Karpas-422 (cell line): ENCODE measurements at regions not wholly inside any gene's neighbourhood (a gene's known extent, or its start where the extent isn't known, plus 50 kb on each side); places are given as distances from the start of the nearest gene placed in this dataset.

Experiments
- DNase-seq: peaks from one replicate; pipeline ENCODE4 v3.0.0-alpha.2; 2015
- H2AFZ ChIP-seq: fragments of 200-600 bp; sonication (generic); 2 replicates; pipeline ENCODE4 v1.6.1; 2014; ENCODE audit warnings: antibody characterized with exemption, low read length, mixed read lengths
- H3K27ac ChIP-seq: fragments of 200-600 bp; sonication (generic); 2 replicates; pipeline ENCODE4 v1.5.1; 2014; ENCODE audit warnings: mild to moderate bottlenecking, low read length, moderate library complexity
- H3K27me3 ChIP-seq: fragments of 200-600 bp; sonication (generic); 2 replicates; pipeline ENCODE4 v1.6.1; 2014; ENCODE audit warnings: low read length, mixed read lengths
- H3K36me3 ChIP-seq: fragments of 200-600 bp; sonication (generic); 2 replicates; pipeline ENCODE4 v1.6.1; 2014; ENCODE audit warnings: low read length, mixed read lengths; ENCODE audit not compliant: insufficient read depth
- H3K4me1 ChIP-seq: fragments of 200-600 bp; sonication (generic); 2 replicates; pipeline ENCODE4 v1.6.1; 2014; ENCODE audit warnings: mild to moderate bottlenecking, low read length, mixed read lengths
- H3K4me2 ChIP-seq: fragments of 200-600 bp; sonication (generic); 2 replicates; pipeline ENCODE4 v1.6.1; 2014; ENCODE audit warnings: low read length, low read depth, mild to moderate bottlenecking; ENCODE audit not compliant: poor library complexity, severe bottlenecking
- H3K4me3 ChIP-seq: fragments of 200-600 bp; sonication (generic); 2 replicates; pipeline ENCODE4 v1.5.1; 2014; ENCODE audit warnings: mild to moderate bottlenecking, antibody characterized with exemption, low read length, mixed read lengths
- H3K79me2 ChIP-seq: fragments of 200-600 bp; sonication (generic); 2 replicates; pipeline ENCODE4 v1.6.1; 2014; ENCODE audit warnings: mild to moderate bottlenecking, low read length, mixed read lengths
- H3K9ac ChIP-seq: fragments of 200-600 bp; sonication (generic); 2 replicates; pipeline ENCODE4 v1.6.0; 2014; ENCODE audit warnings: low read length
- H3K9me2 ChIP-seq: fragments of 200-600 bp; sonication (generic), shearing (Covaris generic); replicated peaks from 2 replicates; pipeline ENCODE4 v1.6.0; 2014; ENCODE audit warnings: mild to moderate bottlenecking, low read length, moderate library complexity; ENCODE audit not compliant: insufficient read depth
- H3K9me3 ChIP-seq: fragments of 300-700, 200-600 bp; sonication (generic); 2 replicates; pipeline ENCODE4 v1.6.1; 2014; ENCODE audit warnings: low read length, mixed read lengths
- H4K20me1 ChIP-seq: fragments of 200-600 bp; sonication (generic); 2 replicates; pipeline ENCODE4 v1.6.1; 2014; ENCODE audit warnings: mild to moderate bottlenecking, antibody characterized with exemption, low read length, low read depth; ENCODE audit not compliant: insufficient read depth

DNA sequence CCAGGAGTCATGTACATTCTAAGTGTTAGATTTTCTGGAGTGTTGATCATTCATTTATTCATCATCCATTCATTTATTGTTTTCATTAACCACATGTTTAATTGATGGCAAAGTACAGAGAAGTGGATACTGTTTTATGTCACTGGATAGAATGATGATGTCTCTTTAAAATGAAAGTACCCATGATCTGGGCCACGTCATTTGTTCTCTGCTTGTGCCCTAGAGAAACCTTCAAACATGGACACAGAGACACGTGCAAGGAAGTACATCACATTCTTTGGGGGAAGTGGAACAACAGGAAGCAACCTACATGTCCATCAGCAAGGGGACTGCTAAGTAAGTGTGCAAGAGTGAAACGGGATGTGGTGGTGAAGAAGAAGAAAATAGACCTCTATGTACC, 75.8 kb upstream of the TSHZ2 start:
- no peak overlapping the region for H2AFZ ChIP-seq
- no peaks in the 10 kb centered on the region for H3K9me2 ChIP-seq
- H3K4me2 ChIP-seq, result no peak overlapping the region
- no peak overlapping the region for H3K9ac ChIP-seq
- no peaks in the 10 kb centered on the region for H3K79me2 ChIP-seq
- H3K9me3 ChIP-seq, result peaks cover 31% of the 10 kb centered on the region
- no peaks in the 10 kb centered on the region for H4K20me1 ChIP-seq
- no peak overlapping the region for H3K4me3 ChIP-seq
- H3K27me3 ChIP-seq, result no peaks in the 10 kb centered on the region
- no peaks in the 10 kb centered on the region for H3K4me1 ChIP-seq
- no peak for DNase-seq
- H3K36me3 ChIP-seq, result no peaks in the 10 kb centered on the region
- no peak overlapping the region for H3K27ac ChIP-seq

DNA sequence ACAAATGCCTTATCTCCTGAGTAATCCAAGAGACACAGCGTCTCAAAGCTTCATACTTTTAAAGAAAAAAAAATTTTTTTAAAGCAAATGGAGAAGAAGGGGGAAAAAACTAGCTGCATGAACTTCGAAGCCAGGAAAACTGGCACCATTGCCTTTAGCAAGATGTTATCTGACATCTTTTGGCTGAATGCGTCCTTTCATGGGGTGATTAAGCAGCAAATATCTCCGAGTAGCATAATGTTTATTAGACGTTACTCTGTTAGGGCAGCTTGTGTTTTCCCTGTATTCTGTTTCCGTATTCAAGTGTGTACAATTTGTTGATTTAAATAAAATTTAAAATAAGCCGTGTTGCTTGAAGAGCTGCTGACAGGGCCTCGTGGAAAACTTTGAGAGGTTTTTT, 76.5 kb upstream of the TSHZ2 start:
- H3K79me2 ChIP-seq, result no peaks in the 10 kb centered on the region

DNA sequence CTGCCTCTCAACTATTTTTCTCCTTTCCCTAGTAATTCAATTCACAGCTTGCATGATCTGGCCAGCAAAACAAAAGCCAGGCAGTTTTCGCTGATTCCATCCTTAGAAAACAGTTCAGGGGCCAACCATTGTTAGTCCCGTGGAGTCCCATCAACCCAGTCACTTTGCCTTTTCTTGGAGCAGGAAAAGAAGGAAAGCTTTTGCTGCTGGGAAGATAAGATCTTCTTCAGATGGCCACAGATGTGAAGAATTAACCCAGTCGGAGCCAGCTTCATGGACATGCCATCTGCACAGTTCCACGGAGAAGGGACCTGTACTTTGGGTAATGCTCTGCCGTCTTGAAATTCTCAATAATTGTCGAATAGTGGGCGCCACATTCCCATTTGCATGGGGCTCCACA, 76.9 kb upstream of the TSHZ2 start:
- Histone ChIP-seq H3K4me3 (no peak overlapping the region), H3K36me3 (no peaks in the 10 kb centered on the region), H3K79me2 (no peaks in the 10 kb centered on the region), H3K4me1 (no peaks in the 10 kb centered on the region), H3K27me3 (no peaks in the 10 kb centered on the region), H3K27ac (no peak overlapping the region), H2AFZ (no peak overlapping the region), H3K4me2 (no peak overlapping the region), H3K9ac (no peak overlapping the region), H3K9me3 (peaks cover 29% of the 10 kb centered on the region), H4K20me1 (no peaks in the 10 kb centered on the region), H3K9me2 (no peaks in the 10 kb centered on the region)
- DNase-seq, result no peak

More for the DNA sequence above, 76.5 kb upstream of the TSHZ2 start:
- no peak overlapping the region for H3K9ac ChIP-seq
- DNase-seq, result no peak
- peaks cover 32% of the 10 kb centered on the region for H3K9me3 ChIP-seq
- no peaks in the 10 kb centered on the region for H3K9me2 ChIP-seq
- no peak overlapping the region for H3K27ac ChIP-seq
- no peaks in the 10 kb centered on the region for H4K20me1 ChIP-seq
- no peak overlapping the region for H3K4me2 ChIP-seq
- no peaks in the 10 kb centered on the region for H3K36me3 ChIP-seq
- no peak overlapping the region for H3K4me3 ChIP-seq
- no peaks in the 10 kb centered on the region for H3K27me3 ChIP-seq
- no peaks in the 10 kb centered on the region for H3K4me1 ChIP-seq
- H2AFZ ChIP-seq, result no peak overlapping the region

- Histone ChIP-seq H3K9ac (no peak overlapping the region), H3K4me2 (no peak overlapping the region), H3K79me2 (no peaks in the 10 kb centered on the region), H3K4me1 (no peaks in the 10 kb centered on the region), H3K27me3 (no peaks in the 10 kb centered on the region), H2AFZ (no peak overlapping the region), H4K20me1 (no peaks in the 10 kb centered on the region), H3K4me3 (no peak overlapping the region), H3K27ac (no peak overlapping the region), H3K9me2 (no peaks in the 10 kb centered on the region), H3K9me3 (peaks cover 37% of the 10 kb centered on the region), H3K36me3 (no peaks in the 10 kb centered on the region)
- DNase-seq, result no peak
These were observed 78.7 kb upstream of the TSHZ2 start for GRCh38 chr20:52893498-52893897.

DNA sequence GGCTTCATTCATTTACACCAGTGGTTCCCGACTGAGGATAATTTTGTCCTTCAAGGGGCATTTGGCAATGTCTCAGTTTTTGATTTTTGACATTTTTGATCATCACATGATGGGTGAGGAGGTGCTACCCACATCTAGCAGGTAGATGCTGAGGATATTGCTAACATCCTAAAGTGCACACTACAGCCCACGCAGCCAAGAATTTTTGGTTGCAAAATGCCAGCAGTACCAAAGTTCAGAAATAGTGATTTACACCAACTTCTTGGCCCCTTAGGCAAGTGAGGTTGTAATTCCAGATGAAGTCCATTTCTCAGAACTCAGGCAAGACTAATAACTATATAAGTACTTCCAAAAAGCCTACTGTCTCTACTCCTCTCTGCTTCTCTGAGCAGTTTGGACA, 80.1 kb upstream of the TSHZ2 start:
- DNase-seq, result no peak
- no peaks in the 10 kb centered on the region for H3K79me2 ChIP-seq
- no peak overlapping the region for H2AFZ ChIP-seq
- H3K27me3 ChIP-seq, result no peaks in the 10 kb centered on the region
- H3K9ac ChIP-seq, result no peak overlapping the region
- no peaks in the 10 kb centered on the region for H3K4me1 ChIP-seq
- H3K4me3 ChIP-seq, result no peak overlapping the region
- peaks cover 35% of the 10 kb centered on the region for H3K9me3 ChIP-seq
- no peaks in the 10 kb centered on the region for H3K9me2 ChIP-seq
- no peak overlapping the region for H3K27ac ChIP-seq
- no peaks in the 10 kb centered on the region for H3K36me3 ChIP-seq
- no peaks in the 10 kb centered on the region for H4K20me1 ChIP-seq
- no peak overlapping the region for H3K4me2 ChIP-seq

GRCh38 chr20:52890130-52890529, 82.0 kb upstream of the TSHZ2 start:
- Histone ChIP-seq H3K9me3 (peaks cover 34% of the 10 kb centered on the region), H3K27me3 (no peaks in the 10 kb centered on the region), H3K27ac (no peak overlapping the region), H2AFZ (no peak overlapping the region), H4K20me1 (no peaks in the 10 kb centered on the region), H3K4me3 (no peak overlapping the region), H3K4me1 (no peaks in the 10 kb centered on the region), H3K4me2 (no peak overlapping the region), H3K9me2 (no peaks in the 10 kb centered on the region), H3K36me3 (no peaks in the 10 kb centered on the region), H3K79me2 (no peaks in the 10 kb centered on the region), H3K9ac (no peak overlapping the region)
- DNase-seq, result no peak

- Histone ChIP-seq H3K4me2 (no peak overlapping the region), H3K79me2 (no peaks in the 10 kb centered on the region), H3K9me3 (peaks cover 39% of the 10 kb centered on the region)
These were observed 82.9 kb upstream of the TSHZ2 start for GRCh38 chr20:52889225-52889624.

DNA sequence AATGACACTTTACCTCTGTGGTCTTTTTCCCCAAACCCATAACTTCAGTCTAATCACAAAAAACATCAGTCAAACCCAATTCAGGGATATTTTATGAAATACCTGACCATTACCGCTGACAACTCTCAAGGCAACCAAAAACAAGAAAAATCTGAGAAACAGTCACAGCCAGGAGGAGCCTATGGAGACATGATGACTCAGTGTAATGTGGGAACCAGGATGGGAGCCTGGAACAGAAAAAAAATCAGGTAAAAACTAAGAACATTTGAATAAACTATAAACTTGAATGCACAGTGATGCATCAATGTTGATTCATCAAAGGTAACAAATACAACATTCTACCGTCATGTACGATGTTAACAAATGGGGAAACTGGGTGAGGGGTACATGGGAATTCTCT, 84.1 kb upstream of the TSHZ2 start:
- Histone ChIP-seq H3K9me3 (peaks cover 39% of the 10 kb centered on the region), H3K36me3 (no peaks in the 10 kb centered on the region), H3K27me3 (no peaks in the 10 kb centered on the region), H2AFZ (no peak overlapping the region), H3K4me2 (no peak overlapping the region), H3K79me2 (no peaks in the 10 kb centered on the region), H3K4me1 (no peaks in the 10 kb centered on the region), H3K4me3 (no peak overlapping the region), H4K20me1 (no peaks in the 10 kb centered on the region), H3K27ac (no peak overlapping the region), H3K9ac (no peak overlapping the region), H3K9me2 (no peaks in the 10 kb centered on the region)
- no peak for DNase-seq

More at GRCh38 chr20:52889225-52889624, 82.9 kb upstream of the TSHZ2 start:
- no peak for DNase-seq
- Histone ChIP-seq H2AFZ (no peak overlapping the region), H3K4me1 (no peaks in the 10 kb centered on the region), H3K4me3 (no peak overlapping the region), H3K9me2 (no peaks in the 10 kb centered on the region), H3K27ac (no peak overlapping the region), H3K27me3 (no peaks in the 10 kb centered on the region), H4K20me1 (no peaks in the 10 kb centered on the region), H3K9ac (no peak overlapping the region), H3K36me3 (no peaks in the 10 kb centered on the region)

DNA sequence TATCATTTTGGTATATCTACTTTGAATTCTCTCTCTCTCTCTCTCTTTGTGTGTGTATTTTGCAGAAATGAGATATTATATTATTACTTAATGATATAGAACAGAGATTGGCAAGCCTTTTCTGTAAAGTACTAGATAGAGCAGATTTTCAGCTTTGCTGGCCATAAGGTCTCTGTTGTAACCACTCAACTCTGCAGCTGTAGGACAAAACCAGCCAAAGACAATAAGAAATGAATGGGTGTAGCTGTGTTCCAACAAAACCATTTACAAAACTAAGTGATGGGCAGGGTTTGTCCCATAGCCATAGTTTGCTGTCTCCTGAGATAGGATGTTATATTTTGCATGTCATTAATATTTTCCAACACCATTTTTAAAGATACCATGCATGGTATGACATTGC, 91.2 kb upstream of the TSHZ2 start:
- H3K4me2 ChIP-seq, result no peak overlapping the region
- H3K9ac ChIP-seq, result no peak overlapping the region
- no peaks in the 10 kb centered on the region for H3K36me3 ChIP-seq
- peaks cover 26% of the 10 kb centered on the region for H3K9me3 ChIP-seq
- no peaks in the 10 kb centered on the region for H3K4me1 ChIP-seq
- H3K4me3 ChIP-seq, result no peak overlapping the region
- H3K79me2 ChIP-seq, result no peaks in the 10 kb centered on the region
- no peak for DNase-seq
- no peak overlapping the region for H2AFZ ChIP-seq
- no peaks in the 10 kb centered on the region for H4K20me1 ChIP-seq
- no peaks in the 10 kb centered on the region for H3K9me2 ChIP-seq
- H3K27ac ChIP-seq, result no peak overlapping the region
- H3K27me3 ChIP-seq, result no peaks in the 10 kb centered on the region
